ENCODE measurements at regions not wholly inside any gene's neighbourhood (a gene's known extent, or its start where the extent isn't known, plus 50 kb on each side); places are given as distances from the start of the nearest gene placed in this dataset.

- no peak for DNase-seq (ENCODE audit: low read depth)
These were observed 230.7 kb upstream of the PRR20A start for GRCh38 chr13:56909896-56910600.

- no peak for DNase-seq (ENCODE audit: low read depth)
These were observed 222.8 kb upstream of the PRR20A start for GRCh38 chr13:56917966-56918365.

GRCh38 chr13:56923626-56924140 lies 217.0 kb upstream of the PRR20A start:
- DNase-seq (ENCODE audit: low read depth) = no peak

DNA sequence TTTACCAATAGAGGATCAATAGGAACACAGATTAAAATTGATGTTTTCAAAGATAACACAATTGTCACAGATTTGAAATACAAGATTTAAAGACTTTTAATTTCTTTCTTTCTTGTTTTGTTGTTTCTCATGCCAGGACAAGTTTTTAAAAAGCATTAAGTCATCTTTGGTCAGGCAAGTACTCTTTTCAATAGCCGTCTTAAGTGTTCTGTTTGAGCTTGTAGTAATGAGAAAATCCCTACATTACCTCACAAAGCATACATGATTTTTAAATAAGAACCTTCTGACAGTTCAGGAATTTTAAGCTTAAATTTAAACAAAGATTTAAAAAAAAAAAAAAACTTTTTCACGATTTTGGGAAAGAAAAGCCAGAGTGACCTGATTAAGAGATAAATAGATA lies 216.3 kb upstream of the PRR20A start:
- no peak for DNase-seq (ENCODE audit: low read depth)

DNA sequence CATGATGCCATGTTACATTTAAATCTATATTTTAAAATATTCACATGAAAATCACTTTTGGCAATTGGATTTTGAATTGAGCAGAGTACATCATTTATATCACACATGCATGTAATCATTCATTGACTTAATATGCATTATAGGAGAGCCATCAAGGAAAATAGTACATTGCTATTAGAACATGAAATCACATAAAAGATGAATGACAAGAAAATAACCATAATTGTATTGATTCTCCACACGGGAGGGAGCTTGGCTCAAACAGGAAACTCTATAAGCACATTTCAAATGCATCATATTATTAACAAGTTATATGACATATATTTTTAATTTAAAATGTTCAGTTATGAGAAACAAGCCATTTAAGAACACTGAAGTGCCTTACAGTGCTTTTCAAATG lies 208.6 kb upstream of the PRR20A start:
- no peak for DNase-seq (ENCODE audit: low read depth)

DNA sequence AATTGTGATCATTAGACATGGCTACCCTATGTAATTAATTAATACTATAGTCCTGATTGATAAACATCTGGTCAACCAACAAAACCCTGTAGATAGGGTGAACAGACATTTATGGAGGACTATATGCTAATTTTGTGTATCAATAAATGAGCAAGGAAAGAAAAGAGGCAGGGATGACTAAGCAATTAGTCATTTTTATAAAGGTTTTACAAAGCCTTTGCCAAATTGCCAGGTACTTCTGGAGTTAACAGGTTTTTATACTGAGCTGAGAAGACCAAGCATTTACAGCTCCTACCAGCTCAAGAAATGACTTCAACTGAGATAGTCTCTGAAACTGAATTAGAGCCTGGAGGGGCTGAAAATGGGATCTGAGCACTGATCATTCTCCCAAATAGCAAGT lies 186.8 kb upstream of the PRR20A start:
- DNase-seq (ENCODE audit: low read depth) = no peak

GRCh38 chr13:56975647-56976046 lies 165.1 kb upstream of the PRR20A start:
- no peak for DNase-seq (ENCODE audit: low read depth)

GRCh38 chr13:56980856-56981255 lies 159.9 kb upstream of the PRR20A start:
- DNase-seq (ENCODE audit: low read depth) = no peak

- no peak for DNase-seq (ENCODE audit: low read depth)
These were observed 154.6 kb upstream of the PRR20A start for GRCh38 chr13:56986121-56986520.

GRCh38 chr13:56988543-56988942 lies 152.2 kb upstream of the PRR20A start:
- no peak for DNase-seq (ENCODE audit: low read depth)

GRCh38 chr13:57003682-57004081 lies 137.0 kb upstream of the PRR20A start:
- DNase-seq (ENCODE audit: low read depth) = no peak

GRCh38 chr13:57017357-57017756 lies 123.4 kb upstream of the PRR20A start:
- no peak for DNase-seq (ENCODE audit: low read depth)

GRCh38 chr13:57018915-57019314 lies 121.8 kb upstream of the PRR20A start:
- DNase-seq (ENCODE audit: low read depth) = no peak

- DNase-seq (ENCODE audit: low read depth) = no peak
These were observed 110.0 kb upstream of the PRR20A start for GRCh38 chr13:57030671-57031070.

DNA sequence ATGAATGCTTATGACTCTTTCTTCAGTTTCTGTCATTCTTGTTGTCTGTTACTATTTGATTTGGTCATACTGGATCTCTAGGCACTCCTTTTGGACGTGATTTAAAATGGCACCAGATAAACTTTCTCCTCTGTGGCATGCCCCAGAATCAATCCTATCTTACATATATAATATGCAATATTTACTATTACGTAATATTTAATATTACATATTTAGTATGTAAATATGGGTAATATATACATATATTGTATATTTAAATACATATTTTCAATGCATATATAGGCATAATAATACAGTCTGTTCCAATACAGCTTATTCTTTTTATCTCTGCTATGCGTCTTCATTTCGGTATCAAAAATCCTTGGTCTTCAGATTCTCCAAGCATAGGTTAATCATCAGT lies 104.4 kb upstream of the PRR20A start:
- DNase-seq (ENCODE audit: low read depth) = no peak

- DNase-seq (ENCODE audit: low read depth) = no peak
These were observed 95.8 kb upstream of the PRR20A start for GRCh38 chr13:57044910-57045309.

GRCh38 chr13:57045826-57046546 lies 94.7 kb upstream of the PRR20A start:
- DNase-seq (ENCODE audit: low read depth) = no peak

GRCh38 chr13:57056601-57057180 lies 84.0 kb upstream of the PRR20A start:
- DNase-seq (ENCODE audit: low read depth) = no peak

DNA sequence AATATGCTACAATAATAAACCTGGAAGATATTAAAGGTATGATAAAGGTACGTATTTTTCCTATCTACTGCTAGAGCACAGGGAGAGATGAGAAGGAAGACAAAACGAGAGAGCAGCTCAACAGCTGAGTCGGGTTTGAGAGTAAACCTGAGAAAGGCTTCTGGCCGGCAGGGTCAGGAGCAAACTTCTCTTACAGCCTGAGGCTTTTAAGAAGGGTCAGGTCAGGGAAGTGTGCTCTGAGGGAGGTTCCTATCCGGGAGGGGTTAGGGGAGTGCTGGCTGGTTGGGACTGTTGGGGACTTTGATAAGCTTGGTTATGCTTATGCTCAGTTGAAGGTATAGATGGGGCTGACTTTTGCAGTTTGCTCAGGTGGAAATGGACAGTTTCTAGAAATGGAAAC lies 77.7 kb upstream of the PRR20A start:
- no peak for DNase-seq (ENCODE audit: low read depth)

- no peak for DNase-seq (ENCODE audit: low read depth)
These were observed 66.7 kb upstream of the PRR20A start for GRCh38 chr13:57073983-57074382.

GRCh38 chr13:57075588-57075987 lies 65.1 kb upstream of the PRR20A start:
- no peak for DNase-seq (ENCODE audit: low read depth)

- no peak for DNase-seq (ENCODE audit: low read depth)
These were observed 53.7 kb upstream of the PRR20A start for GRCh38 chr13:57087006-57087405.

Data from activated gamma-delta T cell treated with anti-CD3 and anti-CD28 coated beads, Interleukin-2, amount 50 U/mL, for 16 hours (primary cell).